ENCODE measurements at regions not wholly inside any gene's neighbourhood (a gene's known extent, or its start where the extent isn't known, plus 50 kb on each side); places are given as distances from the start of the nearest gene placed in this dataset.

- DNase-seq (ENCODE audit: low read depth in 2 of 2): no peak
Measured at GRCh38 chr7:16320099-16320660, 101.2 kb downstream of the CRPPA start.

DNA sequence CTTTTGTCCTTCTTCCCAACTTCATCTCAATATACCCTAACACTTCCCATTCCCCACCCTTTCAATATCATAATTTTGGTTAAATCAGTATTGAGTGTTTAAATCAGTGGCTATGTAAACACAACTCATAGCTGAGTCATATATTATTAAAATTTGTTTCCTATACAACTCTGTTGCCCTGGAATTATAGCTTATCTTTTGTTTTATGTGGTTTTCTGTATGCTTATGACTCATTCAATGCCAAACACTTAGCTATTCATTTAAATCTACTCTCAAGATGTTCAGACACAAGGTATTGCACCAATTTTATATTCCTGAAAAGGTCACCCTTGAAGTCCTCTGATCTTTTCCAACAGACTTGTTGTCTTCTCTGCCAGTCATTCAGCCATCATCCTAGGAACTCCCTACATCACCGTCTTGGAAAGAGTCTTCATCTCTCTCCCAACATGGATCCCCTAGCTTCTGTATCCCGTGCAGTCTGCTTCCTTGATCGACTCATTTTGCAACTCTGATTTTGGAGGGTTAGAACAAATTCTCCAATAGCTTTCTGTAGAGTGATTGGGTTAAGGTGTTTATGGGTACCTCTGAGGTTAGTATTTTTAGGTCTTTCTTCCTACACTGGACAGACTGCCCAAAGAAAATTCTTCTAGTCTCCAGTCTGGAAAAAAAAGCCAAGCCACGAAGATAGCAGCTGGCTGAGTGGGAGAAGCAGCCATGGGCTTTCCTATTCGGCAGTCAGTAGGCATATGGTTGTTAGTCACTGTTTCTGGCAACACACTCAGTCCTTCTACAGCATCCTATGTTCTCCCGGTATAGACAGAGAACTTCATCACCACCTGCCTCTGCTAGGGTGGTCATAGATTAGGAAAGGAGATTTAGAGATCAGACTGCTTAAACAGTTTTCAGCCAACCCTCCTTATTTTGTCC lies 102.1 kb downstream of the CRPPA start:
- DNase-seq (ENCODE audit: low read depth in 2 of 2): no peak

- no peak for DNase-seq (ENCODE audit: low read depth in 2 of 2)
Measured at GRCh38 chr7:16318463-16318862, 102.9 kb downstream of the CRPPA start.

DNA sequence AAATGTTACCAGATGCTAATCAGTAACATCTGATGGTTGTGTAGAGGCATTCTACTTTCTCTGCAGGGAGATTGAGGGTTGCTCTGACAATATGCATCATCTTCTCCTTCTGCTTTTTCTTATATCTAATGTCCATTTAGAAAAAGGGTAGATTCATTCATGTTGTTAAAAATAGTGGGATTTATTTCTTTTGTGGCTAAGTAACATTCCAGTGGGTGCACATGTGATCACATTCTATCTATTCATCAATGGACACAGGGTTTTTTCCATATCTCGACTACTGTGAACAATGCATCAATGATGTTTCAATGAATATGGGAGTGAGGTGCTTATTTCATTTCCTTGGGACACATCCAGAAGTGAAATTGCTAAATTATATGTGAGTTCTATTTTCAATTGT lies 103.9 kb downstream of the CRPPA start:
- DNase-seq (ENCODE audit: low read depth in 2 of 2): no peak

GRCh38 chr7:16315280-16315679 lies 106.1 kb downstream of the CRPPA start:
- no peak for DNase-seq (ENCODE audit: low read depth in 2 of 2)

GRCh38 chr7:16309129-16309528 lies 112.2 kb downstream of the CRPPA start:
- DNase-seq (ENCODE audit: low read depth in 2 of 2): no peak

DNA sequence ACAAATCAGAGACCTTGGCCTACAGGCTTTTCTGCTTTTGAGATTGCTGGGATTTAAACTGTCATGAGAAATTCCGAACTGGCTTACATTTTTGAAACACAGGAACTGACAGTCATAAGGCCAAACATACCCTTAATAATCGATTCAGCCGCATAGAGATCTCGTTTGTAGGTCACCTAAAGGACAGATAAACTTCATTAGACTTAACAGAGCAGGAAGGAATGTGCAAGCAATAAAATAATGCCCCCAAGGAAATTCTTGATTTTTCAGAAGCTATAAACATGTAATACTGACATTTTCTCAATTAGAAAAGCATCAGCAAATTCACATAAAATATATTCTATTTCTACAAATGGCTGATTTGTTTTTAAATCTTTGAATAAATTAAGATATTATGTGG lies 120.0 kb downstream of the CRPPA start:
- DNase-seq (ENCODE audit: low read depth in 2 of 2): no peak

GRCh38 chr7:16300361-16300895 lies 120.9 kb downstream of the CRPPA start:
- DNase-seq (ENCODE audit: low read depth in 2 of 2): no peak

DNA sequence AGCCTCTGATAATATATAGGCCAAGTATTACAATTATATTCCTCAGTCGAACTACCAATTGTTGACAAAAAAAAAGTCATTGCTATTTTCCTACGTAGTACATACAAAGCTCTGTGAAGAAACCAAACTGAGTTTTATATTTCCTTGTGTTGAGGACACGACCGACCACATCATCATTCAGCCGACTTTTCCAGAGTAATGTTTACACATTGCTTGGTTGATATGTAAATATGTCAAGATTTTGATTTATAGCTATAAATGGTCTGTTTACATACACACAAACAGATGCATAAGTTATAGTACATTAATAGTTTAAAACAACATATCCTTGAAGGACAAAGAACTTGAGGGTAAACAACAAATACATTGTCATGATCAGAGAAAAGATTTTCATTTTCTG lies 121.5 kb downstream of the CRPPA start:
- no peak for DNase-seq (ENCODE audit: low read depth in 2 of 2)

- no peak for DNase-seq (ENCODE audit: low read depth in 2 of 2)
Measured at GRCh38 chr7:16298221-16298620, 123.1 kb downstream of the CRPPA start.

DNA sequence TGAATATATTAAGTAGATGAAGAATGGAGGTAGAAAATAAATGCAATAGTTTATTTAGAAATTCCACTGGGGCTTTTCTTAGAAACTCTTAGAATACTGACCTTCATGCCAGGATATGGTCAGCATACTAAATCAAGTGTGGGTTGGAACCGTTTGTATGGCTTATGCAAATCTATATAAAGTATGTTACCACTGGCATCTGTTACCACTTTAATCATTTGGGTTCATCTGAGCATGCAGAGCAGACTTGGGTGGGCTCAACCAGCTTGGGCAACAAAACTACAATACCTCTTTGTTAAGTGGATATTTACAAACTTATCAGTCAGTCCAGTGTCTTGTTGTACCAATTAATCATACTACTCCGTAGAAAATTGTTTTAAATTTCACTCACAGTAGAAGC lies 125.8 kb downstream of the CRPPA start:
- DNase-seq (ENCODE audit: low read depth in 2 of 2): no peak

DNA sequence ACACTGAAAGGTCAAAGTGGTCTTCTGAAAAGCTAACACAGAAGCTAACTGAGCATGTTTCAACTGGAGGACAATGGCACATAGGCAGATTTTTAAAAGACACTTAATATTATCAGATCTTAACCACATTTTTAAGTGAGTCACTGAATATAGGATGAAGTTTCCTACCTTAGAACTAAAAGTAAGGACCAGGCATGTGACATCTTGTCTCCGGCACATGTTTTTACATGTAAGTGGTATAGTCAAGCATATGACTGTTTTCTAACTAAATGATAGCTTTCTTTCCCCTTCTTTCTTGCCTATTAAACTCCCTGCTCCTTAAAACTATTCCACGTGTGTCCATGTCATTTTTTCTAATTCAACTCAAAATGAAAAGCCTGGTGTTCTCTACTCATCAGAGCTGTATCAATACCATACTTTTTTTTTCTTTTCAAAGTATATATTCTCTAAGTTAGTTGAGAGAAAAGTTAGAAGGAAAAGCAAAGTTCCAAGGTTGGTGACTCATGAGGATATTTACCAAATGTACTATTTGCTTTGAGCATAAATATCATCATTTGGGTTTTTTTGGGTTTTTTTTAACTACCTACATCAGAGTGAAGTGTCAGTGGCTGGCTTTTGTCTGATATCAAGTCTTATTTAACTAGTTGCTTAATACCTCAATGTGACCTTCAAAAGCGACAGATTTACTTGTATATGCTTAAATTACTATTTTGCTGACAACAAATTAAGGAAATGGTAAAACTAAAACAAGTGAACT lies 127.5 kb downstream of the CRPPA start:
- DNase-seq (ENCODE audit: low read depth in 2 of 2): no peak

GRCh38 chr7:16284581-16284980 lies 136.8 kb downstream of the CRPPA start:
- no peak for DNase-seq (ENCODE audit: low read depth in 2 of 2)

GRCh38 chr7:16278167-16278787 lies 143.1 kb downstream of the CRPPA start:
- no peak for DNase-seq (ENCODE audit: low read depth in 2 of 2)

- no peak for DNase-seq (ENCODE audit: low read depth in 2 of 2)
Measured at GRCh38 chr7:16271990-16272665, 149.2 kb downstream of the CRPPA start.

DNA sequence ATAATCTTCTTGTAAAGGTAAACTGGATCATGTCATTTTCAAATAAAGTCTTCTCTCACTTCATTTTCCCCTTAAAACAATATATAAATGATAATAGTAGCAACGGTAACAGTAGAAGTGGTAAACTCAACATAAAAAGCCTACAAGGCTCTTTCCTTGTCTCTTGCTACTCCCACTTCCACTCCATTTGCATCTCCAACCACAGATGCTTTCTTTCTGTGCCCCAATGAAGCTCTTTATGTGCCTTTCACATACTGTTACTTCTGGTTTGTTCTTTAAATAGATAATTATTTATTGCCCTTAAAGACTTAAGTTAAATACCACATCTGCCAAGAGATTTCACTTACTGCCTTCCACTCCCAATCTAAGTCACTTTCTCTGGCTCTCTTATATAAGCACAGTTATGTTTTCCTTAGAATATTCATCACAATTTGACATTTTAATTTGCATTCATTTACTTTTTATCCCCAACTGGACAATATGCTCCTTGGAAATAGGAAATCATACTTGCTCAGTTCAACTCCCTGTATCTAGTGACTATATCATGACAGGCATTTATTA lies 149.9 kb downstream of the CRPPA start:
- no peak for DNase-seq (ENCODE audit: low read depth in 2 of 2)

- DNase-seq (ENCODE audit: low read depth in 2 of 2): no peak
Measured at GRCh38 chr7:16270844-16271243, 150.5 kb downstream of the CRPPA start.

DNA sequence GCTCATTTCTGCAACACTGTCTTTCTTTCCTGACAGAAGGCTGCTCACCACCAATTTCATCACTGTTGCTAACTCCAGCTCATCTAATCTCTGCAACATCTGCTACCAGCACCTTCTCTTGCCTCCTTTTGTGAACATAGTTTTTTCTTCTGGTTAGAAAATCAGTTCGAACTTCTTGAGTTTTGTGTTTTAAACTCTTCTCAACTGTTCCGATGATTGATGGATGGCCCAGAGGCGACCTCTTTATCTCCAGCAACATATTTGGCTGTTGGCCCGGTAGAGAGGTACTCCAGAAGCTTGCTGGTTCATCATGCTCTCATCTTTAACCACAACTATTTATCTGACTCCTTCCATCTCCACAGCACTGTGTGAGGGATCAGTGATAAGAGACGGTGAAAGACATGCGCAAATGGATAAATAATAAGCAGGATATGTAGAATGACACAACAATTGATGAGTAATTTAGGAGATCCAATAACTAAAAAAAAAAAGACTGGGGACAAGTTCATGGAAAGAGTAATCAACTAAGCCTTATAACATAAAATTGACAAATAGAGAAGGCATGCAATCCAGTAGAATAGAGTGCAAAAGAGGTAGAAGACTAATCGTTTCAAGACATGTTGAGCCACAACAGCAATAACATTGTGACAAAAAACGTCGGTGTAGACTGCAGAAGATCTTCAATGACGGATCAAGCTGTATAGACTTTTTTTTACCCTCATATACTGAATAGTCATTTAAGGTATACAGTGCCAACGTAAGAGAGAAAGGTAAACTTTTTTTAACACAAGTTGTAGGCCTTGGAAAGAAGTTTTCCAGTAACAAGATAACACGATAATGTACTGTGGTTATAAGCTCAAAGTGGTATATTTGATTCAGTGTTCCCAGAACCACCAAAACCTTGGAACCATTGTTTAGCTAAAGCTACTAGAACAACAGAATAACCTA lies 152.2 kb downstream of the CRPPA start:
- DNase-seq (ENCODE audit: low read depth in 2 of 2): peak; percentile 69 to 71

- DNase-seq (ENCODE audit: low read depth in 2 of 2): no peak
Measured at GRCh38 chr7:16267953-16268820, 153.2 kb downstream of the CRPPA start.

All from fibroblast of skin of left biceps (primary cell).